ENCODE measurements at regions not wholly inside any gene's neighbourhood (a gene's known extent, or its start where the extent isn't known, plus 50 kb on each side); places are given as distances from the start of the nearest gene placed in this dataset.

- no peak for TF ChIP-seq EP300 (IDR thresholded peaks at IDR 0.05; ENCODE audit: borderline replicate concordance)
- TF ChIP-seq CEBPB (IDR thresholded peaks at IDR 0.05) = no peak
- TF ChIP-seq NFIC (IDR thresholded peaks at IDR 0.05) = no peak
- TF ChIP-seq CREB1 (IDR thresholded peaks at IDR 0.05; ENCODE audit: low read depth) = no peak
- no peak for TF ChIP-seq YY1 (IDR thresholded peaks at IDR 0.05; ENCODE audit: low read depth)
- no peak for TF ChIP-seq TEAD4 (IDR thresholded peaks at IDR 0.05)
- no peak for TF ChIP-seq MAX (IDR thresholded peaks at IDR 0.05)
These were observed 486.3 kb downstream of the DIRAS2 start for GRCh38 chr9:90156318-90156717.
